ENCODE measurements at regions not wholly inside any gene's neighbourhood (a gene's known extent, or its start where the extent isn't known, plus 50 kb on each side); places are given as distances from the start of the nearest gene placed in this dataset.

DNA sequence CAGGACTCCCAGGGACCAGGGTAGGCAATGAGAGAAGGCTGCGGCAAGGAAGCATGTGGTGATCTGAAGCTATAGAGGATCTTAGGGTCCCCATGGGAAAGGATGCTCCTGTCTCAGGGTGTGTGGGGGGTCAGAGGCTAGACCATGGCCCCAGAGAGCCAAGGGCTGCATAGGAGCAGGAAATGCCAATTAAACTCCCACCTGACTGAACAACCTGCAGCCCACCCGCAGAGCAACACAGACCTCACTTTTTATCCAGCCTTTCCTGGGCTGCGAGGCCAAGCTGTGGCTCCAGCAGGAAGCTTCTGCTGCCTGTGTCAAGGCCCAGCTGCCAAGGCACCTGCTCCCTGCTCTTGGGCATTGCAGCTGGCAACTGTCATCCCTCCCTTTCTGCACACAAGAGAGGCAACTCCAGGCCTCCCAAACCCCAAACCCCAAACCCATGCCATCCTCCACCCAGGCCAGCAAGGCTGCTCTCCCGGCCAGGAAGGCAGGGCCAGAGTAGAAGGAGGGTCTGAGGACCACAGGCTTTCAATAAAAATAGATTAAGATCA lies 290.1 kb downstream of the FOXO1 start:
- Histone ChIP-seq H3K27me3 (ENCODE audit: control insufficient read depth, insufficient read depth, low read length) (no peaks in the 10 kb centered on the region), H3K36me3 (ENCODE audit: control insufficient read depth, insufficient read depth, low read length) (no peaks in the 10 kb centered on the region), H3K4me3 (ENCODE audit: low read depth, low read length) (no peak overlapping the region)
- no peak for DNase-seq (ENCODE audit: low read depth)
- no peak for TF ChIP-seq CTCF (IDR thresholded peaks at IDR 0.05; ENCODE audit: insufficient read depth, low read length, poor library complexity, severe bottlenecking)

DNA sequence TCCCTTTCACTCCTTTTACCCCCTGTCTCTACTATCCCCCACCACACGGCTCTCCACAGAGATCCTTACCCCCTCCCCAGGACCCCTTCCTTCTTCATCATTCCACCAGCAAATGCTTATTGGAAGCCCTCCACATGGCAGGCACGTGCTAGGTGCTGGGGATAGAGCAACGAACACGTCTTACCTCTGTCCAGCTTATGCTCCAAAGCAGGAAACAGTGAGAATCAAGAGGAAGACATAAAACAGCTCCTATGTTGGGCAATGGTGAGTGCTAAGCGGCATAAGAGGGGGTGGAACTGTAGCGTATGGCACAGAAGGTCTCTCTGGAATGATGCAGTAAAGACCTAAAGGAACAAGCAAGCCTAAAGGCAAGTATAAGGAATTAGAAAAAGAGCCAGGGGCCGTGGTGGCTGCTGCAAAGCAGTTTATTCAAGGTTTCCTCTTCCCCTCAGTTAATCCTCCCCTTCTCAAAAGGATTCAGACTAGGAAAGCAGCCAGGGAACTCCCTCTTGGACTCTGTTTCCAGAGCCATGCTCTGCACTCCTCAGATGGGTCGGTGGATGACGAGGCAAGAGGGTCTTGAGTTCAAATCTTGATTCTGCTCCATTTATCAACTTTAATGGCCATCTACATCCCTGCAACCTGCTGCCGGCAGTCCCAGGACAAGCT lies 289.4 kb downstream of the FOXO1 start:
- no peak for TF ChIP-seq CTCF (IDR thresholded peaks at IDR 0.05; ENCODE audit: insufficient read depth, low read length, poor library complexity, severe bottlenecking)
- Histone ChIP-seq H3K4me3 (ENCODE audit: low read depth, low read length) (no peak overlapping the region), H3K36me3 (ENCODE audit: control insufficient read depth, insufficient read depth, low read length) (no peaks in the 10 kb centered on the region), H3K27me3 (ENCODE audit: control insufficient read depth, insufficient read depth, low read length) (no peaks in the 10 kb centered on the region)
- no peak for DNase-seq (ENCODE audit: low read depth)

- peak; percentile 26 for DNase-seq (ENCODE audit: low read depth)
Measured at GRCh38 chr13:40377783-40378182, 288.7 kb downstream of the FOXO1 start.

DNA sequence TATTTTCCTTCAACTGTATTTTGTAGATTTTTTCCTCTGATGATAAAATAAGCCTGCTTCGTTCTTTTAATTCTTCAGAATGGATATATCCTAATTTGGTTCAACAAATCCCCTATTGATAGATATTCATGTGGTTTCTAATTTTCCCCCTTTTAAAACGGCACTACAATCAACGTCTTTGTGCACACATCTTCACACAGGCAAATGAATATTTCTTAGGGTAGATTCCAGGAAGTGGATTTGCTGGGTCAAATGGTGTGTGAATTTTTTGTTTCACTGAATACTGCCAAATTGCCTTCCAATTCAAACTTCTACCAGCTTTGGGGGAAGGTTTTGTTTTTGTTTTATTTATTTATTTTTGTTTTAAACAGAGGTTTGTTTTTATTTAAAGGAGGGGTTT lies 287.2 kb downstream of the FOXO1 start:
- Histone ChIP-seq H3K27me3 (ENCODE audit: control insufficient read depth, insufficient read depth, low read length) (no peaks in the 10 kb centered on the region), H3K4me3 (ENCODE audit: low read depth, low read length) (no peak overlapping the region), H3K36me3 (ENCODE audit: control insufficient read depth, insufficient read depth, low read length) (no peaks in the 10 kb centered on the region)
- TF ChIP-seq CTCF (IDR thresholded peaks at IDR 0.05; ENCODE audit: insufficient read depth, low read length, poor library complexity, severe bottlenecking): no peak
- DNase-seq (ENCODE audit: low read depth): no peak

More at GRCh38 chr13:40377783-40378182, 288.7 kb downstream of the FOXO1 start:
- Histone ChIP-seq H3K27me3 (ENCODE audit: control insufficient read depth, insufficient read depth, low read length) (no peaks in the 10 kb centered on the region), H3K36me3 (ENCODE audit: control insufficient read depth, insufficient read depth, low read length) (no peaks in the 10 kb centered on the region), H3K4me3 (ENCODE audit: low read depth, low read length) (no peak overlapping the region)
- no peak for TF ChIP-seq CTCF (IDR thresholded peaks at IDR 0.05; ENCODE audit: insufficient read depth, low read length, poor library complexity, severe bottlenecking)

DNA sequence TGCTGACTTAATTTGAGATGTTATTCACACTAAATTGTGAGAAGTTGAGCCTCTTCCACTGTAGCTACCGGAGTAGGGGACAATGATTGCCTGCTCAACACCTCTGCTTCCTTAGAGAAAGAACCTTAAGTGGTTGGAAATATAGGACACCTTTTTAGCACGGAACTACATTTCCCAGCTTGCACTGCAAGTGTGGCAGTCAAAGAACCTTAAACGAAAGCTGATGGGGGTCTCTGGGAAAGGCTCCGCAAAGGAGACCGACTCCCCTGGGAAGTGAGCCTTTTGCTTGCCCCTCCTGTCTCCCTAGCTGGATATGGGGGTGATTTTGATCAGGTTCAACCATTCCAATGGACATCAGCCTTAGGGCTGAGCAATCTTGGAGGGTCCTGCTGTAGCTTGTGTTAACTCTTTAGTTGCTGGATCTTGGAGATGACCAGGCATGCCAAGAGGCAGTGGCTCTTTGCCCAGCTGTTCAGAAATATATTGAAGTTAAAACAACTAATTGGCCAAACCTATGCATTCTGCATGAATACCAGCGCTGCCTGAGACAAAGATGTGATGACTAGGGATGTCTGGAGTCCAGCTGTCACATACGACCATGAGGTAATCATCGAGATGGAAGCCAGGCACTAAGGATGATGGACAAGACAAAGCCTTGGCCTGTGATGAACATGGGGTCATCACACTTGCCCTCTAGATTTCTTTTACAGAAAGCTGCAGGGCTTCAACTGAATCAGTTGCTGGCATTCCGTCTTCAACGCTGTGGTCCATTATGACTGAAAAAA lies 286.5 kb downstream of the FOXO1 start:
- DNase-seq (ENCODE audit: low read depth): no peak
- no peaks in the 10 kb centered on the region for H3K27me3 ChIP-seq (ENCODE audit: control insufficient read depth, insufficient read depth, low read length)
- no peaks in the 10 kb centered on the region for H3K36me3 ChIP-seq (ENCODE audit: control insufficient read depth, insufficient read depth, low read length)
- no peak for TF ChIP-seq CTCF (IDR thresholded peaks at IDR 0.05; ENCODE audit: insufficient read depth, low read length, poor library complexity, severe bottlenecking)
- no peak overlapping the region for H3K4me3 ChIP-seq (ENCODE audit: low read depth, low read length)

All from kidney epithelial cell (primary cell).